ENCODE measurements at regions not wholly inside any gene's neighbourhood (a gene's known extent, or its start where the extent isn't known, plus 50 kb on each side); places are given as distances from the start of the nearest gene placed in this dataset.

GRCh38 chr5:8288897-8289516 lies 420.1 kb downstream of the MTRR start:
- Histone ChIP-seq H3K4me2 (ENCODE audit: low read length) (no peak overlapping the region), H4K20me1 (ENCODE audit: insufficient read depth, low read length) (no peaks in the 10 kb centered on the region), H3K36me3 (replicated peaks; ENCODE audit: low read depth, low read length) (no peaks in the 10 kb centered on the region), H3K4me1 (ENCODE audit: low read length) (no peaks in the 10 kb centered on the region), H3K4me3 (ENCODE audit: low read length) (no peak overlapping the region), H3K27me3 (ENCODE audit: low read depth, low read length) (no peaks in the 10 kb centered on the region), H3K9me3 (ENCODE audit: insufficient read depth, low read length) (no peaks in the 10 kb centered on the region), H3K27ac (ENCODE audit: low read length) (no peak overlapping the region), H2AFZ (ENCODE audit: low read depth, low read length) (no peak overlapping the region), H3K79me2 (ENCODE audit: low read length) (no peaks in the 10 kb centered on the region), H3K9ac (ENCODE audit: low read length) (no peak overlapping the region)
- TF ChIP-seq CTCF (IDR thresholded peaks at IDR 0.05; ENCODE audit: low read depth, low read length) (no peak), EZH2phosphoT487 (IDR thresholded peaks at IDR 0.05; ENCODE audit: low read depth) (no peak)

- Histone ChIP-seq H3K27ac (ENCODE audit: low read length) (no peak overlapping the region), H3K36me3 (replicated peaks; ENCODE audit: low read depth, low read length) (no peaks in the 10 kb centered on the region), H4K20me1 (ENCODE audit: insufficient read depth, low read length) (no peaks in the 10 kb centered on the region), H3K4me1 (ENCODE audit: low read length) (no peaks in the 10 kb centered on the region), H3K27me3 (ENCODE audit: low read depth, low read length) (no peaks in the 10 kb centered on the region), H3K9ac (ENCODE audit: low read length) (no peak overlapping the region), H3K79me2 (ENCODE audit: low read length) (no peaks in the 10 kb centered on the region), H3K9me3 (ENCODE audit: insufficient read depth, low read length) (no peaks in the 10 kb centered on the region), H3K4me2 (ENCODE audit: low read length) (no peak overlapping the region), H2AFZ (ENCODE audit: low read depth, low read length) (no peak overlapping the region), H3K4me3 (ENCODE audit: low read length) (no peak overlapping the region)
- TF ChIP-seq EZH2phosphoT487 (IDR thresholded peaks at IDR 0.05; ENCODE audit: low read depth), result no peak
These were observed 420.8 kb downstream of the MTRR start for GRCh38 chr5:8289779-8290178.

- Histone ChIP-seq H3K4me1 (ENCODE audit: low read length) (no peaks in the 10 kb centered on the region), H3K9me3 (ENCODE audit: insufficient read depth, low read length) (no peaks in the 10 kb centered on the region), H3K4me3 (ENCODE audit: low read length) (no peak overlapping the region), H4K20me1 (ENCODE audit: insufficient read depth, low read length) (no peaks in the 10 kb centered on the region), H3K9ac (ENCODE audit: low read length) (no peak overlapping the region), H3K27ac (ENCODE audit: low read length) (no peak overlapping the region), H3K27me3 (ENCODE audit: low read depth, low read length) (no peaks in the 10 kb centered on the region), H2AFZ (ENCODE audit: low read depth, low read length) (no peak overlapping the region), H3K36me3 (replicated peaks; ENCODE audit: low read depth, low read length) (no peaks in the 10 kb centered on the region), H3K4me2 (ENCODE audit: low read length) (no peak overlapping the region), H3K79me2 (ENCODE audit: low read length) (no peaks in the 10 kb centered on the region)
- TF ChIP-seq EZH2phosphoT487 (IDR thresholded peaks at IDR 0.05; ENCODE audit: low read depth), result no peak
- TF ChIP-seq CTCF (IDR thresholded peaks at IDR 0.05; ENCODE audit: low read depth, low read length), result no peak
These were observed 421.8 kb downstream of the MTRR start for GRCh38 chr5:8290721-8291120.

GRCh38 chr5:8291641-8292040 lies 422.7 kb downstream of the MTRR start:
- Histone ChIP-seq H3K9ac (ENCODE audit: low read length) (no peak overlapping the region), H3K27me3 (ENCODE audit: low read depth, low read length) (no peaks in the 10 kb centered on the region), H3K79me2 (ENCODE audit: low read length) (no peaks in the 10 kb centered on the region), H3K4me2 (ENCODE audit: low read length) (no peak overlapping the region), H3K27ac (ENCODE audit: low read length) (no peak overlapping the region), H4K20me1 (ENCODE audit: insufficient read depth, low read length) (no peaks in the 10 kb centered on the region), H3K9me3 (ENCODE audit: insufficient read depth, low read length) (no peaks in the 10 kb centered on the region), H3K36me3 (replicated peaks; ENCODE audit: low read depth, low read length) (no peaks in the 10 kb centered on the region), H3K4me3 (ENCODE audit: low read length) (no peak overlapping the region), H3K4me1 (ENCODE audit: low read length) (no peaks in the 10 kb centered on the region), H2AFZ (ENCODE audit: low read depth, low read length) (no peak overlapping the region)
- TF ChIP-seq EZH2phosphoT487 (IDR thresholded peaks at IDR 0.05; ENCODE audit: low read depth) (no peak), CTCF (IDR thresholded peaks at IDR 0.05; ENCODE audit: low read depth, low read length) (no peak)
